IMR-90 (cell line): ENCODE measurements at regions not wholly inside any gene's neighbourhood (a gene's known extent, or its start where the extent isn't known, plus 50 kb on each side); places are given as distances from the start of the nearest gene placed in this dataset.
A peak's percentile ranks its signal among the peaks of the same experiment; 100 is the strongest.

Source experiments
- ATAC-seq: fragments of 200-7000 bp; cut with Tn5 transposase; 2 replicates; pipeline ENCODE4 v1.9.1; 2020; ENCODE audit warnings: low read depth, mild to moderate bottlenecking, moderate library complexity
- BruUV-seq: library from RNA; stranded (reverse); fragments of 400-500 nt; replicated peaks from 2 replicates; lab custom pipeline; 2021; lab: Mats Ljungman, UMichigan
- CTCF ChIA-PET: fragments of 300-600 bp; formaldehyde crosslinking; extraction: SDS; loops from one replicate; lab custom pipeline; 2021; ENCODE audit warnings: antibody characterized with exemption; lab: Yijun Ruan, JAX
- POLR2A ChIA-PET: fragments of 300-600 bp; sonication (Branson Sonifier 250); formaldehyde crosslinking; loops from one replicate; lab custom pipeline; 2022; ENCODE audit warnings: antibody characterized with exemption; ENCODE audit not compliant: unreplicated experiment; lab: Charles Lee
- DNase-seq: peaks from one replicate; pipeline ENCODE4 v3.0.0; 2013
- H2AFZ ChIP-seq: replicated peaks from 2 replicates; pipeline ENCODE3; 2013; ENCODE audit warnings: low read length, mild to moderate bottlenecking; ENCODE audit not compliant: poor library complexity
- H2AK5ac ChIP-seq: 2 replicates; pipeline ENCODE4 v1.6.1; 2013; ENCODE audit warnings: low read depth, low read length, inconsistent platforms
- H2AK9ac ChIP-seq: replicated peaks from 2 replicates; pipeline ENCODE3; 2013; ENCODE audit warnings: mild to moderate bottlenecking, low read depth, low read length, moderate library complexity; ENCODE audit not compliant: poor library complexity
- H2BK120ac ChIP-seq: 2 replicates; pipeline ENCODE4 v1.6.1; 2013; ENCODE audit warnings: low read depth, low read length, inconsistent platforms
- H2BK15ac ChIP-seq: 3 replicates; pipeline ENCODE4 v1.6.1; 2013; ENCODE audit warnings: low read depth, low read length, inconsistent platforms
- H2BK20ac ChIP-seq: 2 replicates; pipeline ENCODE4 v1.6.1; 2013; ENCODE audit warnings: low read depth, mild to moderate bottlenecking, inconsistent platforms, low read length, moderate library complexity
- H2BK5ac ChIP-seq: 2 replicates; pipeline ENCODE4 v1.6.1; 2013; ENCODE audit warnings: mild to moderate bottlenecking, low read depth, low read length, inconsistent platforms; ENCODE audit not compliant: poor library complexity, severe bottlenecking
- H3K14ac ChIP-seq: replicated peaks from 2 replicates; pipeline ENCODE4 v1.6.1; 2013; ENCODE audit warnings: low read depth, low read length, inconsistent platforms
- H3K18ac ChIP-seq: 2 replicates; pipeline ENCODE4 v1.6.1; 2013; ENCODE audit warnings: low read depth, low read length, control low read depth
- H3K23ac ChIP-seq: 2 replicates; pipeline ENCODE4 v1.6.1; 2013; ENCODE audit warnings: low read depth, low read length, inconsistent platforms
- H3K27ac ChIP-seq: 2 replicates; pipeline ENCODE4 v1.5.1; 2013; ENCODE audit warnings: mild to moderate bottlenecking, control low read depth, low read length; ENCODE audit not compliant: insufficient read depth
- H3K27me3 ChIP-seq: 2 replicates; pipeline ENCODE4 v1.6.1; 2013; ENCODE audit warnings: low read length; ENCODE audit not compliant: control insufficient read depth, insufficient read depth
- H3K36me3 ChIP-seq: 2 replicates; pipeline ENCODE4 v1.6.1; 2013; ENCODE audit warnings: low read length, mixed read lengths; ENCODE audit not compliant: control insufficient read depth, insufficient read depth
- H3K4ac ChIP-seq: 2 replicates; pipeline ENCODE4 v1.6.1; 2013; ENCODE audit warnings: low read depth, low read length, inconsistent platforms
- H3K4me1 ChIP-seq: 2 replicates; pipeline ENCODE4 v1.6.1; 2013; ENCODE audit warnings: low read length, mixed read lengths; ENCODE audit not compliant: control insufficient read depth, insufficient read depth
- H3K4me2 ChIP-seq: 2 replicates; pipeline ENCODE4 v1.6.1; 2013; ENCODE audit warnings: low read depth, mild to moderate bottlenecking, control low read depth, low read length, moderate library complexity
- H3K4me3 ChIP-seq: 2 replicates; pipeline ENCODE4 v1.5.1; 2013; ENCODE audit warnings: low read depth, mild to moderate bottlenecking, control low read depth, low read length, moderate library complexity; ENCODE audit not compliant: insufficient read depth
- H3K56ac ChIP-seq: 2 replicates; pipeline ENCODE4 v1.6.1; 2013; ENCODE audit warnings: low read length, inconsistent platforms; ENCODE audit not compliant: insufficient read depth; ENCODE audit errors: extremely low read depth
- H3K79me1 ChIP-seq, 2 experiments: 2 replicates each; pipeline ENCODE4 v1.6.1; 2013; ENCODE audit warnings: low read length in 2 of 2, inconsistent platforms in 1 of 2, low read depth in 1 of 2
- H3K9ac ChIP-seq: 2 replicates; pipeline ENCODE4 v1.6.1; 2013; ENCODE audit warnings: low read depth, low read length, control low read depth
- H3K9me1 ChIP-seq: 2 replicates; pipeline ENCODE4 v1.6.1; 2013; ENCODE audit warnings: low read length, inconsistent platforms; ENCODE audit not compliant: insufficient read depth
- H3K9me3 ChIP-seq: 2 replicates; pipeline ENCODE4 v1.6.1; 2013; ENCODE audit warnings: low read length; ENCODE audit not compliant: control insufficient read depth, insufficient read depth
- H4K20me1 ChIP-seq: 2 replicates; pipeline ENCODE4 v1.6.1; 2013; ENCODE audit warnings: low read length, inconsistent platforms; ENCODE audit not compliant: insufficient read depth
- H4K5ac ChIP-seq: 2 replicates; pipeline ENCODE4 v1.6.1; 2013; ENCODE audit warnings: mild to moderate bottlenecking, low read depth, low read length, control low read depth
- H4K8ac ChIP-seq, 2 experiments: 2 replicates each; pipeline ENCODE4 v1.6.1; 2013; ENCODE audit warnings: low read depth in 2 of 2, low read length in 2 of 2, control low read depth in 1 of 2, inconsistent platforms in 1 of 2
- H4K91ac ChIP-seq: 2 replicates; pipeline ENCODE4 v1.6.1; 2013; ENCODE audit warnings: low read depth, low read length, inconsistent platforms; ENCODE audit not compliant: insufficient read depth
- CEBPB ChIP-seq: IDR thresholded peaks from 2 replicates; pipeline ENCODE4 v1.6.1; 2012; ENCODE audit warnings: low read depth, low read length, improper control_type of control experiment
- MAFK ChIP-seq: IDR thresholded peaks from 2 replicates; pipeline ENCODE4 v1.6.1; 2012; ENCODE audit warnings: low read depth, low read length, improper control_type of control experiment
- WGBS, 2 experiments: methylation state at CpG; one replicate each; pipeline versions ENCODE4 v1.1.5 to v1.1.7; 2013; ENCODE audit warnings: missing lambda C conversion rate in 2 of 2; ENCODE audit not compliant: insufficient read length in 1 of 2; ENCODE audit errors: extremely low coverage in 2 of 2; 5-methylcytosine and 5-hydroxymethylcytosine counted together
- dilution Hi-C: fragments of 300-500 bp; cut with HindIII; formaldehyde crosslinking; loops from one replicate; pipeline ENCODE4 v1.14.3; 2018; ENCODE audit warnings: low sequenced_read_pairs; ENCODE audit not compliant: unreplicated experiment
- in situ Hi-C: fragments of 300-500 bp; cut with MboI; formaldehyde crosslinking; loops from 3 replicates; pipeline ENCODE4 v1.14.3; 2019; ENCODE audit warnings: low sequenced_read_pairs, inconsistent platforms, mixed read lengths
- intact Hi-C: fragments of 100-400 bp; cut with micrococcal nuclease; formaldehyde crosslinking; loops from 2 replicates; pipeline ENCODE4 v1.10.0; 2022

DNA sequence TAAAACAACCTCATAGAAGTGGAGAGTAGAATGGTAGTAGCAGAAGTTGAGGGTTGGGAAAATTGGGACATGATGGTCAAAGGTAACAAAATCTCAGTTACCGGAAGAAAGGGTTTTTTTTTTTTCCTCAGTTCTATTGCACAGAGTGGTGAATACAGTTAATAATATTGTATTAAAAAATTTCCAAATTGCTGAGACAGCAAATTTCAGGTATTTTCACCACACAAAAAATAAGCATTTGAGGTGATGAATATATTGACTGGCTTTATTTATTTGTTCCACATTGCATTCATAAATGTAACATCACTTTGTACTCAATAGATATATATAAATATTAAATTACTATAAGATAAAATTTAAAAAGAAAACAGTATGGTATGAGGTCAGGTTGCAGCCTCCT lies 373.8 kb downstream of the ETV1 start:
- Histone ChIP-seq H3K4me1 (no peaks in the 10 kb centered on the region), H2BK5ac (no peak overlapping the region), H3K27ac (no peak overlapping the region), H3K4me3 (no peak overlapping the region), H3K79me1 (no peaks in the 10 kb centered on the region), H3K4me2 (no peak overlapping the region), H2AK5ac (no peak overlapping the region), H3K27me3 (no peaks in the 10 kb centered on the region), H3K9me3 (no peaks in the 10 kb centered on the region), H3K18ac (no peak overlapping the region), H4K91ac (no peak overlapping the region), H4K20me1 (no peaks in the 10 kb centered on the region), H3K56ac (no peak overlapping the region), H2AFZ (no peak overlapping the region), H3K36me3 (no peaks in the 10 kb centered on the region), H4K8ac (no peak overlapping the region), H2AK9ac (no peak overlapping the region), H3K23ac (no peak overlapping the region), H3K9ac (no peak overlapping the region), H2BK20ac (no peak overlapping the region), H2BK120ac (no peak overlapping the region), H3K14ac (no peak overlapping the region), H3K4ac (no peak overlapping the region), H2BK15ac (no peak overlapping the region), H3K9me1 (no peaks in the 10 kb centered on the region), H4K5ac (no peak overlapping the region)
- no peak for DNase-seq
- TF ChIP-seq MAFK (peak; percentile 98), CEBPB (no peak)
- dilution Hi-C loops = no loop called here
- ChIA-PET CTCF (no interaction called here), POLR2A (no interaction called here)
- BruUV-seq = no TSS peak
- WGBS, 2 experiments = no CpG with 5 or more reads among the region's 1 CpG
- in situ Hi-C loops = no loop called here
- intact Hi-C loops = loop anchor here (10.0 kb wide), 1 partner anchor 61 kb away; no protein-coding TSS in a partner anchor
- no peak for ATAC-seq
